Calu3 (cell line): ENCODE measurements at regions not wholly inside any gene's neighbourhood (a gene's known extent, or its start where the extent isn't known, plus 50 kb on each side); places are given as distances from the start of the nearest gene placed in this dataset.

Experiments
- BruUV-seq: library from RNA; stranded (reverse); fragments of 400-500 nt; replicated peaks from 2 replicates; lab custom pipeline; 2021; lab: Mats Ljungman, UMichigan
- CTCF ChIA-PET: fragments of 300-600 bp; sonication (Branson Sonifier 250); formaldehyde crosslinking; loops from one replicate; lab custom pipeline; 2022; ENCODE audit warnings: antibody characterized with exemption; lab: Charles Lee
- DNase-seq: peaks from one replicate; pipeline ENCODE4 v3.0.0; 2022
- H3K27ac Mint-ChIP-seq: one replicate; pipeline ENCODE4 v1.8.0; 2022; ENCODE audit warnings: mixed read lengths; ENCODE audit not compliant: unreplicated experiment
- H3K27me3 Mint-ChIP-seq: one replicate; pipeline ENCODE4 v1.8.0; 2022; ENCODE audit warnings: mixed read lengths; ENCODE audit not compliant: unreplicated experiment
- H3K36me3 Mint-ChIP-seq: one replicate; pipeline ENCODE4 v1.8.0; 2022; ENCODE audit warnings: mild to moderate bottlenecking, moderate library complexity, mixed read lengths; ENCODE audit not compliant: insufficient read depth, unreplicated experiment
- H3K4me1 Mint-ChIP-seq: one replicate; pipeline ENCODE4 v1.8.0; 2022; ENCODE audit warnings: mild to moderate bottlenecking, low read depth, mixed read lengths; ENCODE audit not compliant: unreplicated experiment
- H3K4me3 Mint-ChIP-seq: one replicate; pipeline ENCODE4 v1.8.0; 2022; ENCODE audit warnings: mild to moderate bottlenecking, low read depth, moderate library complexity, mixed read lengths; ENCODE audit not compliant: unreplicated experiment
- H3K9me3 Mint-ChIP-seq: one replicate; pipeline ENCODE4 v1.8.0; 2022; ENCODE audit warnings: low read depth, mixed read lengths; ENCODE audit not compliant: unreplicated experiment
- intact Hi-C: fragments of 100-400 bp; cut with micrococcal nuclease; formaldehyde crosslinking; loops from one replicate; pipeline ENCODE4 v1.10.0; 2022; ENCODE audit not compliant: unreplicated experiment
- TF ChIP-seq, protein P1 (sequence below): fragments of 200-600 bp; IDR thresholded peaks from one replicate; pipeline ENCODE4 v1.8.0; 2022; ENCODE audit warnings: antibody characterized with exemption; ENCODE audit not compliant: unreplicated experiment

DNA sequence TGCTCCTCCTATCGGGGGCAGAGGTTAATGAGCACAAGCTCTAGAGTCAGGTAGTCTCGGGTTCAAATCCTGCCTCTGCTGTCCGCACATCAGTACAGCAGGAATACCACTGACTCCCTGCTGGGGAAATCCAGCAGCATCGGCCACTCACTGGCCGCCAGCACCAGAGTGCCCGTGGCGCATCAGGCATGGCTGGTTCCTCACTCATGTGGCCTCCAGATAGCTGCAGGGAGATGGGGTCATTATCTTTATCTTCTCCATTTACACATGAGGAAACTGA, 137.6 kb upstream of the COL5A1 start:
- CTCF ChIA-PET: no interaction called here
- H3K9me3 Mint-ChIP-seq: no peaks in the 10 kb centered on the region
- H3K27me3 Mint-ChIP-seq: peaks cover 10% of the 10 kb centered on the region
- no peaks in the 10 kb centered on the region for H3K4me1 Mint-ChIP-seq
- no peak overlapping the region for H3K27ac Mint-ChIP-seq
- no peaks in the 10 kb centered on the region for H3K36me3 Mint-ChIP-seq
- BruUV-seq: no TSS peak
- intact Hi-C loops: no loop called here
- TF ChIP-seq, protein P1, sequence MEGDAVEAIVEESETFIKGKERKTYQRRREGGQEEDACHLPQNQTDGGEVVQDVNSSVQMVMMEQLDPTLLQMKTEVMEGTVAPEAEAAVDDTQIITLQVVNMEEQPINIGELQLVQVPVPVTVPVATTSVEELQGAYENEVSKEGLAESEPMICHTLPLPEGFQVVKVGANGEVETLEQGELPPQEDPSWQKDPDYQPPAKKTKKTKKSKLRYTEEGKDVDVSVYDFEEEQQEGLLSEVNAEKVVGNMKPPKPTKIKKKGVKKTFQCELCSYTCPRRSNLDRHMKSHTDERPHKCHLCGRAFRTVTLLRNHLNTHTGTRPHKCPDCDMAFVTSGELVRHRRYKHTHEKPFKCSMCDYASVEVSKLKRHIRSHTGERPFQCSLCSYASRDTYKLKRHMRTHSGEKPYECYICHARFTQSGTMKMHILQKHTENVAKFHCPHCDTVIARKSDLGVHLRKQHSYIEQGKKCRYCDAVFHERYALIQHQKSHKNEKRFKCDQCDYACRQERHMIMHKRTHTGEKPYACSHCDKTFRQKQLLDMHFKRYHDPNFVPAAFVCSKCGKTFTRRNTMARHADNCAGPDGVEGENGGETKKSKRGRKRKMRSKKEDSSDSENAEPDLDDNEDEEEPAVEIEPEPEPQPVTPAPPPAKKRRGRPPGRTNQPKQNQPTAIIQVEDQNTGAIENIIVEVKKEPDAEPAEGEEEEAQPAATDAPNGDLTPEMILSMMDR: no peak
- no peak for DNase-seq
- H3K4me3 Mint-ChIP-seq: no peak overlapping the region

DNA sequence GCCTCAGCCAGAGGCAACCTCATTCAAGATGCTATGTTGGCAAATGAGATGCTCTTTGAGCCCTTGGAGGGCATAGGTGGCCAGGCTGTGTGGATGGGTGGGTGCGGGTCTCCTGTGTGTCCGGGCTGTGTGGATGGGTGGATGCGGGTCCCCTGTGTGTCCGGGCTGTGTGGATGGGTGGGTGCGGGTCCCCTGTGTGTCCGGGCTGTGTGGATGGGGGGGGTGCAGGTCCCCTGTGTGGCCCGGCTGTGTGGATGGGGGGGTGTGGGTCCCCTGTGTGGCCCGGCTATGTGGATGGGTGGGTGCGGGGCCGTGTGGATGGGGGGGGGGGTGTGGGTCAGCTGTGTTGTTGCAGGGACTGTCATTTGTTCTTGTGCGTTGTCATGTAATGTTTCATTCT, 136.6 kb upstream of the COL5A1 start:
- no TSS peak for BruUV-seq
- Mint-ChIP-seq H3K4me3 (no peak overlapping the region), H3K9me3 (no peaks in the 10 kb centered on the region), H3K27me3 (peaks cover 14% of the 10 kb centered on the region), H3K4me1 (no peaks in the 10 kb centered on the region), H3K36me3 (no peaks in the 10 kb centered on the region), H3K27ac (no peak overlapping the region)
- TF ChIP-seq, protein P1: no peak
- intact Hi-C loops: no loop called here
- CTCF ChIA-PET: interaction anchor here (0.7 kb wide), 1 partner anchor 291 kb away, joined by 5 read pairs; no protein-coding TSS in a partner anchor
- DNase-seq: no peak

DNA sequence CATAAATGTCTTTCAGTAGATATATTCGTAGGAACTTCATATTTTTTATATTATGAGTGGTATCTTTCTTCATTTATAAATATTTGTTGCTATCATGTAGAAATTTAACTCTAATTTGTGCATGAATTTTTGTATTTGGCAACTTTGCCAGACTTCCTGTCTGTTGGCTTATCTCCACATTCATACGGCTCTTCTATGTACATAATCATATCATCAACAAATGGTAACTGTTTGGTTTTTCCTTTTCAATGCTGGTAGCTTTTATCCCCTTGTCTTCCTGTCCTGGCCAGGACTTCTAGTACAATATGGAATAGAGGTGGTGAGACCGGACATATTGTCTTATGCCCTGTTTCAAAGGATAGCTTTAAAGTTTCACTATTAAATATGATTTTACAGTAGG, 132.3 kb upstream of the COL5A1 start:
- TF ChIP-seq, protein P1: no peak
- CTCF ChIA-PET: no interaction called here
- BruUV-seq: no TSS peak
- Mint-ChIP-seq H3K4me1 (no peaks in the 10 kb centered on the region), H3K27me3 (peaks cover 14% of the 10 kb centered on the region), H3K27ac (no peak overlapping the region), H3K9me3 (peaks cover 2% of the 10 kb centered on the region), H3K36me3 (no peaks in the 10 kb centered on the region), H3K4me3 (no peak overlapping the region)
- intact Hi-C loops: no loop called here
- DNase-seq: no peak

DNA sequence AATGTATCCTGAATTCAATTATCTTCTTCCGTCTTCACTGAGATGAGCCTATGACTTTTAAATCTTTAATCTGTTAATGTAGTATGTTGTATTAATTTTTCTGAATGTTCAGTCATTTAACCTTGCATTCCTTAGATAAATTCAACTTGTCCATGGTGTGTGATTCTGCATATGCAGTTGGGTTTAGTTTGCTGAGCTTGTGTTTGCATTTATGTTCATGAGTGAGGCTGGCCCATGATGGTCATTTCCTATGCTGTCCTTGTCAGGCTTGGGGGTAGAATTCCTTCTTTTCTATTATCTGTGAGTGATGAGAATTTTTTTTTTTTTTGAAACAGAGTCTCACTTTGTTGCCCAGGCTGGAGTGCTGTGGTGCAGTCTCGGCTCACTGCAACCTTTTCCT, 131.8 kb upstream of the COL5A1 start:
- TF ChIP-seq, protein P1: no peak
- H3K27me3 Mint-ChIP-seq: peaks cover 16% of the 10 kb centered on the region
- no peaks in the 10 kb centered on the region for H3K36me3 Mint-ChIP-seq
- H3K4me1 Mint-ChIP-seq: no peaks in the 10 kb centered on the region
- no TSS peak for BruUV-seq
- no peak overlapping the region for H3K27ac Mint-ChIP-seq
- CTCF ChIA-PET: no interaction called here
- no peak overlapping the region for H3K4me3 Mint-ChIP-seq
- H3K9me3 Mint-ChIP-seq: peaks cover 2% of the 10 kb centered on the region
- intact Hi-C loops: no loop called here
- DNase-seq: no peak
